NCI-H82 (cell line): ENCODE measurements at regions not wholly inside any gene's neighbourhood (a gene's known extent, or its start where the extent isn't known, plus 50 kb on each side); places are given as distances from the start of the nearest gene placed in this dataset.

Experiments used
- DNase-seq: peaks from one replicate; lab custom pipeline; 2025; lab: John Stamatoyannopoulos, UW

GRCh38 chr7:67683628-67684027, 687.0 kb downstream of the TYW1 start:
- no peak for DNase-seq

- DNase-seq, result no peak
Measured at GRCh38 chr7:67690700-67691099, 694.1 kb downstream of the TYW1 start.

- no peak for DNase-seq
Measured at GRCh38 chr7:67692425-67692824, 695.8 kb downstream of the TYW1 start.

- DNase-seq, result no peak
Measured at GRCh38 chr7:67696124-67696523, 699.5 kb downstream of the TYW1 start.

GRCh38 chr7:67696878-67697277, 700.2 kb downstream of the TYW1 start:
- DNase-seq, result no peak

- DNase-seq, result no peak
Measured at GRCh38 chr7:67698354-67698753, 701.7 kb downstream of the TYW1 start.

- no peak for DNase-seq
Measured at GRCh38 chr7:67705850-67706249, 709.2 kb downstream of the TYW1 start.

GRCh38 chr7:67711706-67712105, 715.1 kb downstream of the TYW1 start:
- no peak for DNase-seq

GRCh38 chr7:67713451-67714056, 716.9 kb downstream of the TYW1 start:
- DNase-seq, result no peak

- no peak for DNase-seq
Measured at GRCh38 chr7:67716729-67717128, 720.1 kb downstream of the TYW1 start.

GRCh38 chr7:67723591-67723990, 727.0 kb downstream of the TYW1 start:
- peak; percentile 74 for DNase-seq

GRCh38 chr7:67724435-67724834, 727.8 kb downstream of the TYW1 start:
- peak; percentile 5 for DNase-seq

- DNase-seq, result no peak
Measured at GRCh38 chr7:67724955-67725354, 728.3 kb downstream of the TYW1 start.

- no peak for DNase-seq
Measured at GRCh38 chr7:67725423-67725822, 728.8 kb downstream of the TYW1 start.

GRCh38 chr7:67729771-67730170, 733.1 kb downstream of the TYW1 start:
- DNase-seq, result no peak

GRCh38 chr7:67731704-67732103, 735.1 kb downstream of the TYW1 start:
- DNase-seq, result no peak

- DNase-seq, result no peak
Measured at GRCh38 chr7:67732898-67733297, 736.3 kb downstream of the TYW1 start.

GRCh38 chr7:67738145-67738544, 741.5 kb downstream of the TYW1 start:
- DNase-seq, result no peak

GRCh38 chr7:67738958-67739357, 742.3 kb downstream of the TYW1 start:
- peak; percentile 75 for DNase-seq

GRCh38 chr7:67743501-67743900, 746.9 kb downstream of the TYW1 start:
- DNase-seq, result no peak

GRCh38 chr7:67752227-67752626, 755.6 kb downstream of the TYW1 start:
- DNase-seq, result no peak

- no peak for DNase-seq
Measured at GRCh38 chr7:67753891-67754290, 757.3 kb downstream of the TYW1 start.

GRCh38 chr7:67754651-67755050, 758.0 kb downstream of the TYW1 start:
- no peak for DNase-seq

- DNase-seq, result no peak
Measured at GRCh38 chr7:67758551-67758950, 761.9 kb downstream of the TYW1 start.

GRCh38 chr7:67760971-67761370, 764.3 kb downstream of the TYW1 start:
- no peak for DNase-seq
